Caco-2 (cell line): ENCODE measurements at regions not wholly inside any gene's neighbourhood (a gene's known extent, or its start where the extent isn't known, plus 50 kb on each side); places are given as distances from the start of the nearest gene placed in this dataset.

ENCODE experiments used
- BruUV-seq: library from RNA; stranded (reverse); fragments of 400-500 nt; replicated peaks from 2 replicates; lab custom pipeline; 2021; lab: Mats Ljungman, UMichigan
- CTCF ChIA-PET: fragments of 300-600 bp; sonication (Branson Sonifier 250); formaldehyde crosslinking; loops from one replicate; lab custom pipeline; 2022; ENCODE audit warnings: antibody characterized with exemption; lab: Charles Lee
- POLR2A ChIA-PET: fragments of 300-600 bp; sonication (Branson Sonifier 250); formaldehyde crosslinking; loops from one replicate; lab custom pipeline; 2022; ENCODE audit warnings: antibody characterized with exemption; lab: Charles Lee
- DNase-seq, 2 experiments: peaks; one replicate each; pipeline versions ENCODE4 v3.0.0 to v3.0.0-alpha.2; 2020 to 2022
- H3K27me3 ChIP-seq: replicated peaks from 2 replicates; pipeline ENCODE4 v1.6.0; 2011; ENCODE audit warnings: low read length; ENCODE audit not compliant: control insufficient read depth, insufficient read depth
- H3K36me3 ChIP-seq: 2 replicates; pipeline ENCODE4 v1.5.1; 2011; ENCODE audit warnings: low read length; ENCODE audit not compliant: control insufficient read depth, insufficient read depth
- H3K4me1 ChIP-seq: fragments of 250-450 bp; sonication (Bioruptor Pico); 2 replicates; pipeline ENCODE4 v1.5.1; 2020; ENCODE audit warnings: mild to moderate bottlenecking
- H3K4me3 ChIP-seq: 2 replicates; pipeline ENCODE4 v1.5.1; 2011; ENCODE audit warnings: low read depth, mild to moderate bottlenecking, control low read depth, low read length
- H3K9me3 ChIP-seq: fragments of 250-450 bp; sonication (Bioruptor Pico); 2 replicates; pipeline ENCODE4 v1.5.1; 2020; ENCODE audit warnings: mild to moderate bottlenecking, moderate library complexity
- H3K27ac Mint-ChIP-seq: one replicate; pipeline ENCODE4 v1.8.0; 2022; ENCODE audit warnings: mixed read lengths; ENCODE audit not compliant: unreplicated experiment
- H3K27me3 Mint-ChIP-seq: one replicate; pipeline ENCODE4 v1.8.0; 2022; ENCODE audit warnings: mixed read lengths; ENCODE audit not compliant: insufficient read depth, unreplicated experiment
- H3K36me3 Mint-ChIP-seq: one replicate; pipeline ENCODE4 v1.8.0; 2022; ENCODE audit warnings: mild to moderate bottlenecking, mixed read lengths; ENCODE audit not compliant: insufficient read depth, unreplicated experiment
- H3K4me1 Mint-ChIP-seq: one replicate; pipeline ENCODE4 v1.8.0; 2022; ENCODE audit warnings: low read depth, mixed read lengths; ENCODE audit not compliant: unreplicated experiment
- H3K4me3 Mint-ChIP-seq: one replicate; pipeline ENCODE4 v1.8.0; 2022; ENCODE audit warnings: mild to moderate bottlenecking, moderate library complexity, mixed read lengths; ENCODE audit not compliant: unreplicated experiment
- H3K9me3 Mint-ChIP-seq: one replicate; pipeline ENCODE4 v1.8.0; 2022; ENCODE audit warnings: mixed read lengths; ENCODE audit not compliant: unreplicated experiment
- intact Hi-C: fragments of 100-400 bp; cut with micrococcal nuclease; formaldehyde crosslinking; loops from one replicate; pipeline ENCODE4 v1.10.0; 2022; ENCODE audit not compliant: unreplicated experiment
- TF ChIP-seq, protein P1 (sequence below), 2 experiments: fragments of 200-600 bp in 1 of 2; IDR thresholded peaks; 1 replicate in 1 of 2; 2 replicates in 1 of 2; pipeline versions ENCODE4 v1.5.1 to v1.8.0; 2011 to 2022; ENCODE audit warnings: antibody characterized with exemption in 1 of 2, control low read depth in 1 of 2, inconsistent platforms in 1 of 2, low read depth in 1 of 2, low read length in 1 of 2, mild to moderate bottlenecking in 1 of 2, moderate library complexity in 1 of 2; ENCODE audit not compliant: insufficient read depth in 1 of 2, severe bottlenecking in 1 of 2, unreplicated experiment in 1 of 2

DNA sequence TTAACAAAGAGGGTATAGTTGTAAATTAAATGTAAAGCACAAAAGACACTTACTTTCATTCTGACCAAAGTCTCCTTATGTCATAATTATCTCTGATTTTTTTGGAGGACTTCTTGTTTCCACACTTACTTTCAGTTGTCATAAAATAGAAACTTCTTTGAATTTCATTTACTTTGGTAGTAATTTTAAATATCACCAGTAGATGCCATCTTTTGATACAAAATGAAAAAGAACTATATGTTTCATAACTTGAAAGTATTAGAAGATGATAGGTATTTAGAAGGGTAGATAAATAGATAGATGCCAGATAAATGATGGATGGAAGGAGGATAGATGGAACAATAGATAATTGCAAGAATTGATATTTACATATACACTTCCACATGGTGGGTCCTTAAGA, 1865.3 kb upstream of the CDH9 start:
- ChIA-PET POLR2A (no interaction called here), CTCF (no interaction called here)
- Mint-ChIP-seq H3K4me3 (no peak overlapping the region), H3K27me3 (no peaks in the 10 kb centered on the region), H3K4me1 (no peaks in the 10 kb centered on the region), H3K36me3 (no peaks in the 10 kb centered on the region), H3K9me3 (no peaks in the 10 kb centered on the region), H3K27ac (no peak overlapping the region)
- Histone ChIP-seq H3K4me3 (no peak overlapping the region), H3K36me3 (no peaks in the 10 kb centered on the region), H3K4me1 (no peaks in the 10 kb centered on the region), H3K9me3 (no peaks in the 10 kb centered on the region), H3K27me3 (no peaks in the 10 kb centered on the region)
- TF ChIP-seq, protein P1, sequence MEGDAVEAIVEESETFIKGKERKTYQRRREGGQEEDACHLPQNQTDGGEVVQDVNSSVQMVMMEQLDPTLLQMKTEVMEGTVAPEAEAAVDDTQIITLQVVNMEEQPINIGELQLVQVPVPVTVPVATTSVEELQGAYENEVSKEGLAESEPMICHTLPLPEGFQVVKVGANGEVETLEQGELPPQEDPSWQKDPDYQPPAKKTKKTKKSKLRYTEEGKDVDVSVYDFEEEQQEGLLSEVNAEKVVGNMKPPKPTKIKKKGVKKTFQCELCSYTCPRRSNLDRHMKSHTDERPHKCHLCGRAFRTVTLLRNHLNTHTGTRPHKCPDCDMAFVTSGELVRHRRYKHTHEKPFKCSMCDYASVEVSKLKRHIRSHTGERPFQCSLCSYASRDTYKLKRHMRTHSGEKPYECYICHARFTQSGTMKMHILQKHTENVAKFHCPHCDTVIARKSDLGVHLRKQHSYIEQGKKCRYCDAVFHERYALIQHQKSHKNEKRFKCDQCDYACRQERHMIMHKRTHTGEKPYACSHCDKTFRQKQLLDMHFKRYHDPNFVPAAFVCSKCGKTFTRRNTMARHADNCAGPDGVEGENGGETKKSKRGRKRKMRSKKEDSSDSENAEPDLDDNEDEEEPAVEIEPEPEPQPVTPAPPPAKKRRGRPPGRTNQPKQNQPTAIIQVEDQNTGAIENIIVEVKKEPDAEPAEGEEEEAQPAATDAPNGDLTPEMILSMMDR (IDR thresholded peaks at IDR 0.05; ENCODE audit: insufficient read depth in 1 of 2, low read depth in 1 of 2, low read length in 1 of 2, severe bottlenecking in 1 of 2, unreplicated experiment in 1 of 2) = no peak
- no peak for DNase-seq
- BruUV-seq = no TSS peak
- intact Hi-C loops = no loop called here

GRCh38 chr5:28896949-28897348, 1858.6 kb upstream of the CDH9 start:
- Mint-ChIP-seq H3K4me1 (no peaks in the 10 kb centered on the region), H3K27me3 (no peaks in the 10 kb centered on the region), H3K4me3 (no peak overlapping the region), H3K36me3 (no peaks in the 10 kb centered on the region), H3K27ac (no peak overlapping the region), H3K9me3 (no peaks in the 10 kb centered on the region)
- Histone ChIP-seq H3K36me3 (no peaks in the 10 kb centered on the region), H3K27me3 (no peaks in the 10 kb centered on the region), H3K9me3 (no peaks in the 10 kb centered on the region), H3K4me3 (no peak overlapping the region), H3K4me1 (no peaks in the 10 kb centered on the region)
- POLR2A ChIA-PET = no interaction called here
- no peak for DNase-seq
- intact Hi-C loops = loop anchor here (5.0 to 10.0 kb wide), 2 partner anchors 120 to 552 kb away; no protein-coding TSS in a partner anchor
- no TSS peak for BruUV-seq
- CTCF ChIA-PET = no interaction called here
- TF ChIP-seq, protein P1 (IDR thresholded peaks at IDR 0.05; ENCODE audit: insufficient read depth in 1 of 2, low read depth in 1 of 2, low read length in 1 of 2, severe bottlenecking in 1 of 2, unreplicated experiment in 1 of 2) = no peak

DNA sequence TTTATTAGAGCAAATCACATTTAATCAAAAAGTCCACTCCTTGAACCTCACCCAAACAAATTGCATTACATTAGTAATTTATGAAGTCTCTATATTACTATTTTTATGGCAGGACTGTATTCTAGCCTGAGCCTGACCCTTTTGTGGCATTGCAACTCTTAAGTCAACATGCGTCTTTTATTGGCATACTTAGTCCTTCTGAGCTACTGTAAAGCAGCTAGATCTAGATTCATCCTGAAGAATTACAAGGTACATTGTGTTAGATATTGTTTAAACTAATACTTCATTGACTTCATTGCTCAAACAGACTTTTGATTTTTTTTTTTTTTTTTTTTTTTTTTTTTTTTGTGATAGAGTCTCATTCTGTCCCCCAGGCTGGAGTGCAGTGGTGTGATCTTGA, 1842.5 kb upstream of the CDH9 start:
- no peaks in the 10 kb centered on the region for H3K9me3 Mint-ChIP-seq
- Histone ChIP-seq H3K36me3 (no peaks in the 10 kb centered on the region), H3K9me3 (no peaks in the 10 kb centered on the region), H3K4me3 (no peak overlapping the region), H3K27me3 (no peaks in the 10 kb centered on the region), H3K4me1 (no peaks in the 10 kb centered on the region)
- DNase-seq = no peak
- no peaks in the 10 kb centered on the region for H3K4me1 Mint-ChIP-seq
- CTCF ChIA-PET = no interaction called here
- H3K27me3 Mint-ChIP-seq = no peaks in the 10 kb centered on the region
- POLR2A ChIA-PET = no interaction called here
- intact Hi-C loops = no loop called here
- TF ChIP-seq, protein P1 (IDR thresholded peaks at IDR 0.05; ENCODE audit: insufficient read depth in 1 of 2, low read depth in 1 of 2, low read length in 1 of 2, severe bottlenecking in 1 of 2, unreplicated experiment in 1 of 2) = no peak
- H3K4me3 Mint-ChIP-seq = no peak overlapping the region
- no peak overlapping the region for H3K27ac Mint-ChIP-seq
- H3K36me3 Mint-ChIP-seq = no peaks in the 10 kb centered on the region
- BruUV-seq = no TSS peak
